GM23338 (cell line): ENCODE measurements at regions not wholly inside any gene's neighbourhood (a gene's known extent, or its start where the extent isn't known, plus 50 kb on each side); places are given as distances from the start of the nearest gene placed in this dataset.

ENCODE experiments used
- CREB1 ChIP-seq: fragments of 250-450 bp; sonication (Bioruptor Pico); IDR thresholded peaks from 2 replicates; pipeline ENCODE4 v1.5.0; 2020; ENCODE audit warnings: low read depth, mild to moderate bottlenecking, moderate library complexity
- EZH2 ChIP-seq: fragments of 200-600 bp; sonication (generic); IDR thresholded peaks from one replicate; pipeline ENCODE4 v1.8.0; 2017; ENCODE audit warnings: antibody characterized with exemption, mild to moderate bottlenecking, low read depth; ENCODE audit not compliant: unreplicated experiment
- EZH2phosphoT487 ChIP-seq: fragments of 200-600 bp; sonication (generic); IDR thresholded peaks from one replicate; pipeline ENCODE4 v1.8.1; 2018; ENCODE audit warnings: antibody characterized with exemption; ENCODE audit not compliant: unreplicated experiment
- NANOG ChIP-seq: IDR thresholded peaks from 2 replicates; pipeline ENCODE4 v1.6.1; 2016; ENCODE audit warnings: antibody characterized with exemption, borderline replicate concordance
- POLR2AphosphoS5 ChIP-seq: IDR thresholded peaks from 2 replicates; pipeline ENCODE4 v1.6.1; 2016; ENCODE audit warnings: antibody characterized with exemption, low read depth
- ZNF114 ChIP-seq: fragments of 250-450 bp; sonication (Bioruptor Pico); IDR thresholded peaks from 2 replicates; pipeline ENCODE4 v1.5.0; 2020; ENCODE audit warnings: mild to moderate bottlenecking, moderate library complexity
- ZNF331 ChIP-seq: fragments of 250-450 bp; sonication (Bioruptor Pico); IDR thresholded peaks from 2 replicates; pipeline ENCODE4 v1.5.0; 2020; ENCODE audit warnings: low read depth, mild to moderate bottlenecking, moderate library complexity
- TF ChIP-seq, protein P1 (sequence below), 2 experiments: fragments of 200-600 bp in 1 of 2; sonication (generic) in 1 of 2; conservative IDR thresholded peaks; 2 replicates each; pipeline versions ENCODE4 v1.5.1 to v1.6.1; 2016 to 2017; ENCODE audit warnings: antibody characterized with exemption in 2 of 2, low read depth in 2 of 2, mild to moderate bottlenecking in 2 of 2, moderate library complexity in 1 of 2
- TF ChIP-seq, protein P2 (sequence below): IDR thresholded peaks from one replicate; pipeline ENCODE4 v1.6.1; 2018; ENCODE audit warnings: antibody characterized with exemption; ENCODE audit not compliant: unreplicated experiment

DNA sequence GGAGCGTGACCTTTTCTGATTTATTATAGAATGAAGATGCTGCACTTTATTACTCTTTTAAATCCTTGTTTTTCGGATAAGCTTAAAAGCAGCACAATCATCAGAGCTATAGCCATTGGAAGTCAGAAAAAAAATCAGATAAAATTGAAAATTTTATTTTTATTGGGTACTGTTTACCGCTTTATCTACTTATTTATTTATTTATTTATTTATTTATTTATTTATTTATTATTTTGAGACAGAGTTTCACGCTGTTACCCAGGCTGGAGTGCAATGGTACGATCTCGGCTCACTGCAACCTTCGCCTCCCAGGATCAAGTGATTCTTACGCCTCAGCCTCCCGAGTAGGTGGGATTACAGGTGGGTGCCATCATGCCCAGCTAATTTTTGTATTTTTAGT, 83.1 kb upstream of the CHRM3 start:
- no peak for TF ChIP-seq EZH2
- TF ChIP-seq, protein P1, sequence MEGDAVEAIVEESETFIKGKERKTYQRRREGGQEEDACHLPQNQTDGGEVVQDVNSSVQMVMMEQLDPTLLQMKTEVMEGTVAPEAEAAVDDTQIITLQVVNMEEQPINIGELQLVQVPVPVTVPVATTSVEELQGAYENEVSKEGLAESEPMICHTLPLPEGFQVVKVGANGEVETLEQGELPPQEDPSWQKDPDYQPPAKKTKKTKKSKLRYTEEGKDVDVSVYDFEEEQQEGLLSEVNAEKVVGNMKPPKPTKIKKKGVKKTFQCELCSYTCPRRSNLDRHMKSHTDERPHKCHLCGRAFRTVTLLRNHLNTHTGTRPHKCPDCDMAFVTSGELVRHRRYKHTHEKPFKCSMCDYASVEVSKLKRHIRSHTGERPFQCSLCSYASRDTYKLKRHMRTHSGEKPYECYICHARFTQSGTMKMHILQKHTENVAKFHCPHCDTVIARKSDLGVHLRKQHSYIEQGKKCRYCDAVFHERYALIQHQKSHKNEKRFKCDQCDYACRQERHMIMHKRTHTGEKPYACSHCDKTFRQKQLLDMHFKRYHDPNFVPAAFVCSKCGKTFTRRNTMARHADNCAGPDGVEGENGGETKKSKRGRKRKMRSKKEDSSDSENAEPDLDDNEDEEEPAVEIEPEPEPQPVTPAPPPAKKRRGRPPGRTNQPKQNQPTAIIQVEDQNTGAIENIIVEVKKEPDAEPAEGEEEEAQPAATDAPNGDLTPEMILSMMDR (conservative IDR thresholded peaks at IDR 0.05; ENCODE audit: low read depth in 2 of 2): no peak
- no peak for TF ChIP-seq POLR2AphosphoS5
- no peak for TF ChIP-seq EZH2phosphoT487
- TF ChIP-seq CREB1 (CRISPR knock-in tag): no peak
- TF ChIP-seq, protein P2, sequence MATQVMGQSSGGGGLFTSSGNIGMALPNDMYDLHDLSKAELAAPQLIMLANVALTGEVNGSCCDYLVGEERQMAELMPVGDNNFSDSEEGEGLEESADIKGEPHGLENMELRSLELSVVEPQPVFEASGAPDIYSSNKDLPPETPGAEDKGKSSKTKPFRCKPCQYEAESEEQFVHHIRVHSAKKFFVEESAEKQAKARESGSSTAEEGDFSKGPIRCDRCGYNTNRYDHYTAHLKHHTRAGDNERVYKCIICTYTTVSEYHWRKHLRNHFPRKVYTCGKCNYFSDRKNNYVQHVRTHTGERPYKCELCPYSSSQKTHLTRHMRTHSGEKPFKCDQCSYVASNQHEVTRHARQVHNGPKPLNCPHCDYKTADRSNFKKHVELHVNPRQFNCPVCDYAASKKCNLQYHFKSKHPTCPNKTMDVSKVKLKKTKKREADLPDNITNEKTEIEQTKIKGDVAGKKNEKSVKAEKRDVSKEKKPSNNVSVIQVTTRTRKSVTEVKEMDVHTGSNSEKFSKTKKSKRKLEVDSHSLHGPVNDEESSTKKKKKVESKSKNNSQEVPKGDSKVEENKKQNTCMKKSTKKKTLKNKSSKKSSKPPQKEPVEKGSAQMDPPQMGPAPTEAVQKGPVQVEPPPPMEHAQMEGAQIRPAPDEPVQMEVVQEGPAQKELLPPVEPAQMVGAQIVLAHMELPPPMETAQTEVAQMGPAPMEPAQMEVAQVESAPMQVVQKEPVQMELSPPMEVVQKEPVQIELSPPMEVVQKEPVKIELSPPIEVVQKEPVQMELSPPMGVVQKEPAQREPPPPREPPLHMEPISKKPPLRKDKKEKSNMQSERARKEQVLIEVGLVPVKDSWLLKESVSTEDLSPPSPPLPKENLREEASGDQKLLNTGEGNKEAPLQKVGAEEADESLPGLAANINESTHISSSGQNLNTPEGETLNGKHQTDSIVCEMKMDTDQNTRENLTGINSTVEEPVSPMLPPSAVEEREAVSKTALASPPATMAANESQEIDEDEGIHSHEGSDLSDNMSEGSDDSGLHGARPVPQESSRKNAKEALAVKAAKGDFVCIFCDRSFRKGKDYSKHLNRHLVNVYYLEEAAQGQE: no peak
- no peak for TF ChIP-seq NANOG
- TF ChIP-seq ZNF331 (CRISPR knock-in tag): no peak
- TF ChIP-seq ZNF114 (CRISPR knock-in tag): no peak
